RWPE2 (cell line): ENCODE measurements at regions not wholly inside any gene's neighbourhood (a gene's known extent, or its start where the extent isn't known, plus 50 kb on each side); places are given as distances from the start of the nearest gene placed in this dataset.

Source experiments
- ATAC-seq: fragments of 200-7000 bp; cut with Tn5 transposase; 3 replicates; pipeline ENCODE4 v1.9.1; 2021; ENCODE audit warnings: low read depth
- DNase-seq: peaks from one replicate; pipeline ENCODE4 v3.0.0-alpha.2; 2020; ENCODE audit warnings: low spot score
- H3K27ac ChIP-seq: fragments of 450-650 bp; 2 replicates; pipeline ENCODE4 v1.5.1; 2017; ENCODE audit warnings: mild to moderate bottlenecking; ENCODE audit not compliant: poor library complexity, severe bottlenecking
- H3K27me3 ChIP-seq: fragments of 250-450 bp; sonication (Bioruptor Pico); 2 replicates; pipeline ENCODE4 v1.5.1; 2021; ENCODE audit warnings: mild to moderate bottlenecking, moderate library complexity; ENCODE audit not compliant: insufficient read depth, poor library complexity, severe bottlenecking
- H3K36me3 ChIP-seq: fragments of 250-450 bp; sonication (Bioruptor Pico); 2 replicates; pipeline ENCODE4 v1.5.1; 2020; ENCODE audit warnings: low read depth, mild to moderate bottlenecking, moderate library complexity
- H3K4me1 ChIP-seq: fragments of 250-450 bp; sonication (Bioruptor Pico); 2 replicates; pipeline ENCODE4 v1.5.1; 2021; ENCODE audit warnings: mild to moderate bottlenecking, moderate library complexity; ENCODE audit not compliant: insufficient read depth, poor library complexity, severe bottlenecking
- H3K4me3 ChIP-seq: fragments of 250-450 bp; sonication (Bioruptor Pico); 2 replicates; pipeline ENCODE4 v1.5.1; 2021; ENCODE audit warnings: mild to moderate bottlenecking, moderate library complexity; ENCODE audit not compliant: severe bottlenecking
- H3K9me3 ChIP-seq: fragments of 250-450 bp; sonication (Bioruptor Pico); 2 replicates; pipeline ENCODE4 v1.5.1; 2021; ENCODE audit warnings: mild to moderate bottlenecking, moderate library complexity; ENCODE audit not compliant: severe bottlenecking
- TF ChIP-seq, protein P1 (sequence below): fragments of 450-650 bp; IDR thresholded peaks from one replicate; pipeline ENCODE4 v1.5.1; 2017; ENCODE audit warnings: mild to moderate bottlenecking, moderate library complexity; ENCODE audit not compliant: poor library complexity, severe bottlenecking

DNA sequence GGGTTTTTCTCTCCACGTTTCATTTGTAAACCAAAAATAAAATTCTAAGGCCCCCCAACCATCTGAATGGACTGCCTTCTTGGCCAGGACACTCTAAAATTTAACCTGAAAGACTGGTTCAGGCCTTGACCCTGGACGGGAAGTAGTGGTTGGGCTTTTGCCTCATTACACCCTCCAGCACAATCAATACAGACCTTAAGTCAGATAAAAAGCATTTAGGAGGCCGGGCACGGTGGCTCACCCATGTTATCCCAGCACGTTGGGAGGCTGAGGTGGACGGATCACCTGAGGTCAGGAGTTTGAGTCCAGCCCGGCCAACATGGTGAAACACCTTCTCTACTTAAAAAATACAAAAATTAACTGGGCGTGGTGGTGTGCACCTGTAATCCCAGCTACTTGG, 91.6 kb upstream of the PPP1R26 start:
- TF ChIP-seq, protein P1, sequence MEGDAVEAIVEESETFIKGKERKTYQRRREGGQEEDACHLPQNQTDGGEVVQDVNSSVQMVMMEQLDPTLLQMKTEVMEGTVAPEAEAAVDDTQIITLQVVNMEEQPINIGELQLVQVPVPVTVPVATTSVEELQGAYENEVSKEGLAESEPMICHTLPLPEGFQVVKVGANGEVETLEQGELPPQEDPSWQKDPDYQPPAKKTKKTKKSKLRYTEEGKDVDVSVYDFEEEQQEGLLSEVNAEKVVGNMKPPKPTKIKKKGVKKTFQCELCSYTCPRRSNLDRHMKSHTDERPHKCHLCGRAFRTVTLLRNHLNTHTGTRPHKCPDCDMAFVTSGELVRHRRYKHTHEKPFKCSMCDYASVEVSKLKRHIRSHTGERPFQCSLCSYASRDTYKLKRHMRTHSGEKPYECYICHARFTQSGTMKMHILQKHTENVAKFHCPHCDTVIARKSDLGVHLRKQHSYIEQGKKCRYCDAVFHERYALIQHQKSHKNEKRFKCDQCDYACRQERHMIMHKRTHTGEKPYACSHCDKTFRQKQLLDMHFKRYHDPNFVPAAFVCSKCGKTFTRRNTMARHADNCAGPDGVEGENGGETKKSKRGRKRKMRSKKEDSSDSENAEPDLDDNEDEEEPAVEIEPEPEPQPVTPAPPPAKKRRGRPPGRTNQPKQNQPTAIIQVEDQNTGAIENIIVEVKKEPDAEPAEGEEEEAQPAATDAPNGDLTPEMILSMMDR, result no peak
- Histone ChIP-seq H3K27ac (no peak overlapping the region), H3K9me3 (no peaks in the 10 kb centered on the region), H3K36me3 (no peaks in the 10 kb centered on the region), H3K4me1 (no peaks in the 10 kb centered on the region), H3K27me3 (no peaks in the 10 kb centered on the region), H3K4me3 (no peak overlapping the region)
- DNase-seq, result no peak
- no peak for ATAC-seq

DNA sequence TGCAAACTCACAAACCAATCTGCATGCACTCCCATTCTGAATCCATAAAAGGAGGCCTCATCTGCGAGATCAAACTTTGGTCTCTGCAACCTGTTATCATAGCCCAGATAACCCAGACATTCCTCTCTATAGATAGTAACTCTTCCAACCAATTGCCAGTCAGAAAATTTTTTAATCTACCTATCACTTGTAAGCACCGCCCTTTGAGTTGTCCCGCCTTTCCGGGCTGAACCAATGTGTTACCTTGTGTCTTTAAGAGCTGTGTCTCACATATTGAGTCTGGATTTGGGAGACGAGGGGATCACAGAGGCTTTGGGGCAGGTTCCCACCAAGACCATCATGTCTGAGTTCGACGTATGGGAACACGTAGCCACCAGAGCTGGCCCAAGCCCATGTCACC, 91.1 kb upstream of the PPP1R26 start:
- H3K27me3 ChIP-seq, result no peaks in the 10 kb centered on the region
- DNase-seq (no peak), ATAC-seq (no peak)
- no peaks in the 10 kb centered on the region for H3K36me3 ChIP-seq
- no peak overlapping the region for H3K4me3 ChIP-seq
- H3K9me3 ChIP-seq, result no peaks in the 10 kb centered on the region
- TF ChIP-seq, protein P1, result no peak
- H3K27ac ChIP-seq, result no peak overlapping the region
- H3K4me1 ChIP-seq, result no peaks in the 10 kb centered on the region

GRCh38 chr9:135391759-135392158, 87.8 kb upstream of the PPP1R26 start:
- DNase-seq (no peak), ATAC-seq (no peak)
- TF ChIP-seq, protein P1, result no peak
- Histone ChIP-seq H3K27me3 (no peaks in the 10 kb centered on the region), H3K36me3 (no peaks in the 10 kb centered on the region), H3K4me3 (no peak overlapping the region), H3K4me1 (no peaks in the 10 kb centered on the region), H3K9me3 (no peaks in the 10 kb centered on the region), H3K27ac (no peak overlapping the region)

- DNase-seq (no peak), ATAC-seq (no peak)
- H3K27ac ChIP-seq, result no peak overlapping the region
- H3K4me3 ChIP-seq, result no peak overlapping the region
- H3K9me3 ChIP-seq, result no peaks in the 10 kb centered on the region
- TF ChIP-seq, protein P1, result no peak
- no peaks in the 10 kb centered on the region for H3K4me1 ChIP-seq
- H3K27me3 ChIP-seq, result no peaks in the 10 kb centered on the region
- H3K36me3 ChIP-seq, result no peaks in the 10 kb centered on the region
Observed at GRCh38 chr9:135392511-135392910, 87.1 kb upstream of the PPP1R26 start.

DNA sequence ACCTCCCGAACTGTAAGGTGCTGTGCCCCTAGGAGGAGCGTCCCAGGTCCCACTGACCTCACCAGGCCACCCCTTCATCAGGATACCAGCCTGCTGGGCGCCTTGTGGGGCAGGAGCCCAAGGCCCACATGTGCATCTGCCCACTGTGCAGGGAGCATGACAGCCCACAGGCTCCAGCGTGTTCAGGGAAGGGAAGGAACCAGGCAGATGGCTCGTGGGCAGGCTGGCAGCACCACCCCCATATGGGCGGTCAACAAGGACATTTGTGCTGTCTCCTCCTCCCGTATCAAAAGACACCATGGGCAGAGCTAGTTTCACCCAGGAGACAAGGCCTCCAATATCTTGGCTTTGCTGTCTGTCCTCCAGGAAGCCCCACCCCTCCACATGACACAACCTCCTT, 85.5 kb upstream of the PPP1R26 start:
- ATAC-seq (no peak), DNase-seq (no peak)
- Histone ChIP-seq H3K4me1 (no peaks in the 10 kb centered on the region), H3K36me3 (no peaks in the 10 kb centered on the region), H3K27ac (no peak overlapping the region), H3K4me3 (no peak overlapping the region), H3K9me3 (no peaks in the 10 kb centered on the region), H3K27me3 (no peaks in the 10 kb centered on the region)
- TF ChIP-seq, protein P1, result no peak
